ENCODE measurements at regions not wholly inside any gene's neighbourhood (a gene's known extent, or its start where the extent isn't known, plus 50 kb on each side); places are given as distances from the start of the nearest gene placed in this dataset.

DNA sequence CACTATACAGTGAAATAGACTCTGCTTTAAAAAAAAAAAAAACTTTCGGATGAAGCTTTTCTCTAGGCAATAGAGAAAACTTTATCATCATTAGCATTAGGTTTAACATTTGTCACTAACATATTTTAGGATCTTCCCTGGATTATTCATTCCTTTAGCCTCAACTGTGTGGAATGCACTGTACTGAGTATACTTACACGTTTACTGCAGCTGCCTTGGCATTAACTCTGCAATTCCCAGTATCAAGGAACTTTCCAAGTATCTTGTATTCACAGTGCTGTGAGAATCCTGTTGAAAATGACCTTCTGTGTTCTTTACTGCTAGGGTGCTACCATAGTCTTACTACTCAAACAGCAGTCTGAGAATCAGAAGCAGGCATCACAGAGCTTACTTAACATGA lies 328.2 kb upstream of the COL3A1 start:
- no peaks in the 10 kb centered on the region for H3K27me3 ChIP-seq (ENCODE audit: control insufficient read depth, insufficient read depth, low read length)
- no peaks in the 10 kb centered on the region for H3K36me3 ChIP-seq (ENCODE audit: control insufficient read depth, insufficient read depth, low read length)
- WGBS (ENCODE audit: insufficient coverage, insufficient read length) = no CpG with 5 or more reads among the region's 2 CpGs
- no peak overlapping the region for H3K27ac ChIP-seq (ENCODE audit: low read length)
- DNase-seq (ENCODE audit: low read depth, low spot score) = no peak
- H3K4me3 ChIP-seq (ENCODE audit: low read length) = no peak overlapping the region
- H3K4me1 ChIP-seq (ENCODE audit: control insufficient read depth, insufficient read depth, low read length) = no peaks in the 10 kb centered on the region
- H3K9me3 ChIP-seq (ENCODE audit: control insufficient read depth, insufficient read depth, low read length) = no peaks in the 10 kb centered on the region

DNA sequence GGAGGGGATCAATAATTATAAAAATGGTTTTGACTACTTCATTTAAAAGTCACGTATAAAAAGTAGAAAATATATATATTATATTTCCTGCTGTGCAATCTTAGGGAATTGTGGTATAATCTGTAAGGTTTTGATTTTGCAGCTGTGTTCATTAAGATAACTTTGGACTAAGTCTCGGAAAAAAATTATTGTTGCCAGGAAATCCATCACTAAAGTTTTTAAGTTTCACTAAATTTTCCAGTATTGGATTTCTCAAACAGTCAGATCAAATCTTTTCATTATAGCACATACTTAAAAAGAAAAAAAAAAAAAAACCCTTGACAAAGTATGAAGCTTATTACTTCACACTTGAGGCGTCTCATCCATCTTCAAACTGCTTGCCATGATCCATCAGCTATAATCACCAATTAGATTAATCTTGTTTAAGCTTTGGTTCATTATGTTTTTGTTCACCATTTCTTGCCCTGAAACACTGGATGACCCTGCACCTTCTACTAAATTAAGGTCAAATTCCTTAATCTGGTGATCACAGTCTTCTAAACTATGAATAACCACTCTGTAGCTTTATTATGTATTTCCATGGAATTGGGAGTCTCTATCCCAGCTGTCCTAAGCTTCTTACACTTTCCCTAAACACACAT lies 326.6 kb upstream of the COL3A1 start:
- Histone ChIP-seq H3K27me3 (ENCODE audit: control insufficient read depth, insufficient read depth, low read length) (no peaks in the 10 kb centered on the region), H3K36me3 (ENCODE audit: control insufficient read depth, insufficient read depth, low read length) (no peaks in the 10 kb centered on the region), H3K4me3 (ENCODE audit: low read length) (no peak overlapping the region), H3K9me3 (ENCODE audit: control insufficient read depth, insufficient read depth, low read length) (no peaks in the 10 kb centered on the region), H3K4me1 (ENCODE audit: control insufficient read depth, insufficient read depth, low read length) (no peaks in the 10 kb centered on the region), H3K27ac (ENCODE audit: low read length) (no peak overlapping the region)
- no CpG with 5 or more reads among the region's 3 CpGs for whole genome bisulfite sequencing (ENCODE audit: insufficient coverage, insufficient read length)
- DNase-seq (ENCODE audit: low read depth, low spot score) = no peak

DNA sequence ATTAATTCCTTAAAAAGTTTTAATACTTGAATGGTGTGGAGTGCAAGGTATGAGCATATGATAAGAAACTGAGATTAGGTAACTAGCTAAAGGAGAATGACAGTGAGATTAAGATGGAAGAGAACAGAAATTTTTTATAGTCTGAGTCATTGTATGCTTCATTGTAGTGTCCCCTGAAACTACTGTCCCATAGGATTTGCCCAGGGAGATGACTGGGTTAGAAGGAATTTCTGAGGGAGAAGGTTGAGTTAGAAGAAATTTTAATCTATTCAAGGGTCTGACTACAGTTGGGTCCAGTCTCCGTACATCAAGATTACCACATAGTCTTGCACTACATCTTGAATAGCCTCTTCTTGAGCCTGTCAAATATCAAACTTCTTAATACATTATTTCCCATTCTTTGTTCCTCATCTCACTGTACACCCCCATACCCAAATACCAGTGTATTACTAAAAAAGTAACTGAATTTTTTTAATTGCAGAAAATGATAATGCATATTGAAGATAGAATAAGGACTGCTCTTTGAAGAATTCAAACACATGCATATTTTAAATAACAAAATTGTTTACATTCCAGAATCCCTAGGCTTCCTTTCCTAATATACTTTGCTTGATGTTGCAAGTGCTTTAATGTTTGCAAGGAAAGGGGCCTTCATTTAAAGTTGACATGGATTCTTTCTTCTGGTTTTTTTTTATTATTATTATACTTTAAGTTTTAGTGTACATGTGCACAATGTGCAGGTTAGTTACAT lies 314.3 kb upstream of the COL3A1 start:
- WGBS (ENCODE audit: insufficient coverage, insufficient read length) = no CpG with 5 or more reads among the region's 1 CpG
- H3K27me3 ChIP-seq (ENCODE audit: control insufficient read depth, insufficient read depth, low read length) = no peaks in the 10 kb centered on the region
- H3K36me3 ChIP-seq (ENCODE audit: control insufficient read depth, insufficient read depth, low read length) = no peaks in the 10 kb centered on the region
- DNase-seq (ENCODE audit: low read depth, low spot score) = no peak
- no peak overlapping the region for H3K4me3 ChIP-seq (ENCODE audit: low read length)
- no peak overlapping the region for H3K27ac ChIP-seq (ENCODE audit: low read length)
- no peaks in the 10 kb centered on the region for H3K4me1 ChIP-seq (ENCODE audit: control insufficient read depth, insufficient read depth, low read length)
- H3K9me3 ChIP-seq (ENCODE audit: control insufficient read depth, insufficient read depth, low read length) = no peaks in the 10 kb centered on the region

DNA sequence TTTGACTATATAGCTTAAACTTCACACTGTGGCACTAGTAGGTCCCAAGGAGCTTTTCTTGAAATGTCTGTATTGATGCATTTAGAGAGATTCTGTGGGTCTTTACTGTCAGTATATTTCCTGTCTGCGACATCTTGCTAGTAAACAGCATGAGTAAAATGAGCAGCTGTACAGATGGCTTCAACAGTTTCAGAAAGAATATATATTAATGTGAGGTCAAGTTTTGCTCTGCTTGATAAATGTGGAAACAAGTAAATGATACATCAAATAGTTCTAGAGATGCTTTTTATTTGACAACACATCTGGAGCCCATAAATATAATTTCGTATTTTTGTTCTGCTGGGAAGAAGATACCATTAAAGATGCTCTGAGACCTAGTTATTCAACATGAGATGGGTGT lies 310.9 kb upstream of the COL3A1 start:
- no peaks in the 10 kb centered on the region for H3K27me3 ChIP-seq (ENCODE audit: control insufficient read depth, insufficient read depth, low read length)

DNA sequence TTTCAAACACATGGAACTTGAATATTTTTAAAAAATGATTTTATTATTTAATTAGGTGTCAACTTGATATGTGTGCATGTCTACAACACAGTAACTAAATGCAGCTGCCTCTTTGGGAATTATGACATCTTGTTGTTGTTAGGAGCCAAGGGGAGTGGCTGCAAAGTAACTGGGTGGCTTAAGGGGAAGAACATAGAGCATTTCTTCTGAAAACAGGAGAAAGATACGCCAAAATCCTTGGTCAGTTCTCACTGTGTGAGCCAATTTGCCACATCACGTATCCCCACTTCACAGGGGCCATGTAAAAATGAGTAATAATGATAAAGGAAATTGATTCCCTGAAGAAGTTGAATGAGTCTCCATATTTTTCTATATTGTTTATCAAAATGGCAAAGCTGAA lies 309.8 kb upstream of the COL3A1 start:
- no peaks in the 10 kb centered on the region for H3K9me3 ChIP-seq (ENCODE audit: control insufficient read depth, insufficient read depth, low read length)
- DNase-seq (ENCODE audit: low read depth, low spot score) = no peak
- H3K27ac ChIP-seq (ENCODE audit: low read length) = no peak overlapping the region
- H3K36me3 ChIP-seq (ENCODE audit: control insufficient read depth, insufficient read depth, low read length) = no peaks in the 10 kb centered on the region
- no CpG with 5 or more reads among the region's 2 CpGs for WGBS (ENCODE audit: insufficient coverage, insufficient read length)
- H3K27me3 ChIP-seq (ENCODE audit: control insufficient read depth, insufficient read depth, low read length) = no peaks in the 10 kb centered on the region
- H3K4me1 ChIP-seq (ENCODE audit: control insufficient read depth, insufficient read depth, low read length) = peaks cover 1% of the 10 kb centered on the region; the same call in 1 of the 2 replicates
- H3K4me3 ChIP-seq (ENCODE audit: low read length) = no peak overlapping the region

More for the DNA sequence above, 310.9 kb upstream of the COL3A1 start:
- WGBS (ENCODE audit: insufficient coverage, insufficient read length) = no CpG with 5 or more reads among the region's 2 CpGs
- Histone ChIP-seq H3K27ac (ENCODE audit: low read length) (no peak overlapping the region), H3K4me3 (ENCODE audit: low read length) (no peak overlapping the region), H3K4me1 (ENCODE audit: control insufficient read depth, insufficient read depth, low read length) (peaks cover 1% of the 10 kb centered on the region; the same call in 1 of the 2 replicates), H3K9me3 (ENCODE audit: control insufficient read depth, insufficient read depth, low read length) (no peaks in the 10 kb centered on the region), H3K36me3 (ENCODE audit: control insufficient read depth, insufficient read depth, low read length) (no peaks in the 10 kb centered on the region)
- no peak for DNase-seq (ENCODE audit: low read depth, low spot score)

DNA sequence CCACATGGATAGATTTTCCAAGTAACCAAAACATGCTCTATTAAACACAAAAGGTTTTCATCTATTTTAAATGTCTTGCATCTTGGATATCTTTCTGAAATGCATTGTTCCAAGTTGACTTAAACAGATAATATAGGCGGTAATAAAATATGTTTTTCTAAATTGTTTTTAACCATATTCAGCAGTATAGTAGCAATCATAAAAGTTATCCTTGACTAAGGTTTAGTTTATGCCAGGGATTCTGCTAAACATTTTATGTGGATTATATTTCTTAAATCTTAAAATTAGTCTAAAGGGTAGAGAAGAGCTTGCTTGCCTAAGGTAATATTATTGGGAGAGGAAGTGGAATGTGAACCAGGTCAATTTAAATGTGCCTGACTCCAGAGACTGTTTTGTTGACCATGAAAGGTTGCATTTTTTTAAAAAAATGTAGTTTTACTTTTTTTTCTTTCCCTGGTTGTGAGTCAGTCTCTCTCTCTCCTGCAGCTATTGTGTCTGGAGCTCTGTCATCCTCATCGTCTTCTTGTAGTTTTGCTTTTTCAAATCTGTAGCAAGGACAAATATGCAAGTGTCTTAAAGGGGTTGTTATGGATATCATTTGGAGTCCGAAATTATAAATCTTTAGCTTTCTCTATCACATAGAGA lies 309.1 kb upstream of the COL3A1 start:
- Histone ChIP-seq H3K36me3 (ENCODE audit: control insufficient read depth, insufficient read depth, low read length) (no peaks in the 10 kb centered on the region), H3K4me3 (ENCODE audit: low read length) (no peak overlapping the region), H3K27ac (ENCODE audit: low read length) (no peak overlapping the region), H3K27me3 (ENCODE audit: control insufficient read depth, insufficient read depth, low read length) (no peaks in the 10 kb centered on the region), H3K4me1 (ENCODE audit: control insufficient read depth, insufficient read depth, low read length) (peaks cover 1% of the 10 kb centered on the region; the same call in 1 of the 2 replicates), H3K9me3 (ENCODE audit: control insufficient read depth, insufficient read depth, low read length) (no peaks in the 10 kb centered on the region)
- DNase-seq (ENCODE audit: low read depth, low spot score) = no peak
- no CpG with 5 or more reads among the region's 3 CpGs for WGBS (ENCODE audit: insufficient coverage, insufficient read length)

DNA sequence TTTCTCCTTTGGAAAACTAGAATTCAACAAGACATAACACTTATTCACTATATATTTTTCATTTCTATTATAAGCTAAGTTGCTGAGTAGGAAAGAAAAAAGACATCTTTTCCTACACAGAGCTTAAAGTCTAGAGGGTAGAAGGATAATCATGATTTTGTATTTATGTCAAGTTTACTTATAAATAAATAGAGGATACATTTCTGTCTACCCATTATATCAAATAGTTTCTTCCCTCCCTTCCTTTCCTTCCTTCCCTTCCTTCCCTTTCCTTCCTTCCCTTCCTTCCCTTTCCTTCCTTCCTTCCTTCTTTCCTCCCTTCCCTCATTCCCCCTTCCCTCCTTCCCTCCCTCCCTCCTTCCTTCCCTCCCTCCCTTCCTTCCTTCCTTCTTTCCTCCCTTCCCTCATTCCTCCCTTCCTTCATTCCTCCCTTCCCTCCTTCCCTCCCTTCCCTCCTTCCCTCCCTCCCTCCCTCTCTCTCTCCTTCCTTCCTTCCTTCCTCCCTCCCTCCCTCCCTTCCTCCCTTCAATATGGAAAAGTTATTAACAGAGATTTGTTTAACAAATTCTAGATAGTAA lies 308.4 kb upstream of the COL3A1 start:
- no peak for DNase-seq (ENCODE audit: low read depth, low spot score)
- H3K27me3 ChIP-seq (ENCODE audit: control insufficient read depth, insufficient read depth, low read length) = no peaks in the 10 kb centered on the region
- H3K4me3 ChIP-seq (ENCODE audit: low read length) = no peak overlapping the region
- H3K27ac ChIP-seq (ENCODE audit: low read length) = no peak overlapping the region
- peaks cover 1% of the 10 kb centered on the region; the same call in 1 of the 2 replicates for H3K4me1 ChIP-seq (ENCODE audit: control insufficient read depth, insufficient read depth, low read length)
- H3K36me3 ChIP-seq (ENCODE audit: control insufficient read depth, insufficient read depth, low read length) = no peaks in the 10 kb centered on the region
- no peaks in the 10 kb centered on the region for H3K9me3 ChIP-seq (ENCODE audit: control insufficient read depth, insufficient read depth, low read length)

DNA sequence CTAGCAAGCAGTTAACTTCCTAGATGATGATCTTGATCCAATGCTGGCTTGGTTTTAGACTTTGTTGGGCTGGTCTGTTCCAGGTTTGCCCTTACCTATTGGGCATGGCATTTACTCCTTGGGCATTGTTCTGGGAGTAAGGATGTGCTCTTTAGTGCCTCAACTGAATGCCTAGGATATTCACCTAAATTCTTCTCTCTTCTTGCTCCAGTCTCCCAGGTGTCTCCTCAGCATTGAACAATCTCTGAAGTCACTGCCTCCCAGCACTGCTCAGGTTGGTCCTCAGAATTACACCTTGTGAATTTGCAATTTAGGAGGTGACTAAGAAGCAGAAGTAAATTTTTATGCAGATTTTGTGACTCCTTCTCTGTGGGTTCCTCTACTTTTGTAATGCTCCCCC lies 307.7 kb upstream of the COL3A1 start:
- H3K4me1 ChIP-seq (ENCODE audit: control insufficient read depth, insufficient read depth, low read length) = peaks cover 1% of the 10 kb centered on the region; the same call in 1 of the 2 replicates
- H3K27ac ChIP-seq (ENCODE audit: low read length) = no peak overlapping the region

DNA sequence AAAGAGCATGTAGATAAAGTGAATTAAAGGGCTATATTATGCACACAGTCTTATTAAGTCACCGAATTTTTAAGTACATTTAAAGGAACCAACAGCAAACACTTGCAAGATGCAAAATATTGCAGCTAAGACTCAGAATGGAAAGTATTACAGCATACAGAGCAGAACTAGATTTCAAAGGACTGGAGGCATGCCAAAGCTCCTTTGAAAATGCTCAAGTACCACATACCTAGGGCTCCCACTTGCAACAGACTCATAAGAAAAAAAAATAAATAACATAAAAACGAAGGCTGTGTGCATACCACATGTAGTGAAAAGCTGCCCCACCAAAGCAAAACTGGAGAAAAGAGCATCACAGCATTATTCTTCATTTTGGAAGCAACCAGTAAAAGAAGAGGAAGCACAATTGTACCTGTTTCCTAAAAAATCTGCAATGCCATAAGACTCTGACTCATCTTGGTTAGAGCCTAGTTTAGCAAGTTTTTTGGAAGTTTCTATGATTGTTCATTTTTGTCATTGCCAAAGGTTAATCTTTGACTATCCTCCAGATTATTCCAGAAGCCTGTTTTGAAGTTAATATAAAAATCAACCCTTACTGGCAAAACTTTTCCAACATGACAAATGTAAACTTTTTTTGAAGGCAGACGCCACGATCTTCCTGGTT lies 306.0 kb upstream of the COL3A1 start:
- no peak overlapping the region for H3K4me3 ChIP-seq (ENCODE audit: low read length)
- no CpG with 5 or more reads among the region's 4 CpGs for WGBS (ENCODE audit: insufficient coverage, insufficient read length)

More for the DNA sequence above, 307.7 kb upstream of the COL3A1 start:
- Histone ChIP-seq H3K4me3 (ENCODE audit: low read length) (no peak overlapping the region), H3K36me3 (ENCODE audit: control insufficient read depth, insufficient read depth, low read length) (no peaks in the 10 kb centered on the region), H3K27me3 (ENCODE audit: control insufficient read depth, insufficient read depth, low read length) (no peaks in the 10 kb centered on the region), H3K9me3 (ENCODE audit: control insufficient read depth, insufficient read depth, low read length) (no peaks in the 10 kb centered on the region)
- DNase-seq (ENCODE audit: low read depth, low spot score) = no peak

DNA sequence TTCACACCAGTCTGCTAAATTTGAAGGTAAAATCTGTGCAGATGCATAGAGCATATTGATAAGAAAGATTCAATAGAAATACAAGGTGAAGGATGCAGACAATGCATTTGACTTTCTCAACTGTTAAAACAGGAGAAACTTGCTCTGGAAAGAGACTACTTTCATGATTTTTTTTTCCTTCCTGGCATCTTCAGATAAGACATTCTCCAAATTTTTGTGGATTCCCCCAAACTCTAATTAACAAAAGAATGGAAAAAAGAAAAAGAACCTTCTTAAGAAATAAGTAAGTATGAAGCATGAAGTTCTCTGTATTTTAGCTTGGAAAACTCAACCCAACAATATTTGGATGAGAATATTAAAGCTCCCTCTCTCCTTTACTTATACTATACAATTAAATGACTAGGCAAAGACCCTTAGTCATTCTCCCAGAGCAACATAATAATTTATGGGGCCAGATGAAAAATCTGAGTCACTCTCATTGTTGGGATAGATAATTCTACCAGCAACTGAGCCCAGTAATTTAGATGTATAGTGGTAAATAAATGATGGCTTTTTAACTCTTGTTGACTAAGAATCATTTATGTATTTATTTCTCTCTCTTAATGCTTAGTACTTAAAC lies 298.7 kb upstream of the COL3A1 start:
- Histone ChIP-seq H3K4me3 (ENCODE audit: low read length) (no peak overlapping the region), H3K9me3 (ENCODE audit: control insufficient read depth, insufficient read depth, low read length) (no peaks in the 10 kb centered on the region), H3K36me3 (ENCODE audit: control insufficient read depth, insufficient read depth, low read length) (no peaks in the 10 kb centered on the region), H3K27ac (ENCODE audit: low read length) (no peak overlapping the region), H3K27me3 (ENCODE audit: control insufficient read depth, insufficient read depth, low read length) (no peaks in the 10 kb centered on the region), H3K4me1 (ENCODE audit: control insufficient read depth, insufficient read depth, low read length) (peaks cover 3% of the 10 kb centered on the region; the same call in 1 of the 2 replicates)
- no peak for DNase-seq (ENCODE audit: low read depth, low spot score)

More for the DNA sequence above, 306.0 kb upstream of the COL3A1 start:
- H3K4me1 ChIP-seq (ENCODE audit: control insufficient read depth, insufficient read depth, low read length) = peaks cover 1% of the 10 kb centered on the region; the same call in 1 of the 2 replicates
- no peak for DNase-seq (ENCODE audit: low read depth, low spot score)
- H3K27ac ChIP-seq (ENCODE audit: low read length) = no peak overlapping the region
- H3K27me3 ChIP-seq (ENCODE audit: control insufficient read depth, insufficient read depth, low read length) = no peaks in the 10 kb centered on the region
- H3K36me3 ChIP-seq (ENCODE audit: control insufficient read depth, insufficient read depth, low read length) = no peaks in the 10 kb centered on the region
- H3K9me3 ChIP-seq (ENCODE audit: control insufficient read depth, insufficient read depth, low read length) = no peaks in the 10 kb centered on the region

Measured in iPS DF 6.9 (cell line).